HepG2 (cell line): ENCODE measurements at regions not wholly inside any gene's neighbourhood (a gene's known extent, or its start where the extent isn't known, plus 50 kb on each side); places are given as distances from the start of the nearest gene placed in this dataset.

Experiments used
- ATAC-seq: fragments of 200-7000 bp; cut with Tn5 transposase; 3 replicates; pipeline ENCODE4 v1.9.1; 2020; ENCODE audit warnings: mild to moderate bottlenecking, moderate library complexity
- BruUV-seq: library from RNA; stranded (reverse); fragments of 400-500 nt; replicated peaks from 2 replicates; lab custom pipeline; 2021; lab: Mats Ljungman, UMichigan
- CTCF ChIA-PET: fragments of 300-600 bp; formaldehyde crosslinking; extraction: SDS; loops from one replicate; lab custom pipeline; 2021; ENCODE audit warnings: low total read pairs, inconsistent platforms, low intra/inter-chr PET ratio; lab: Yijun Ruan, JAX
- POLR2A ChIA-PET: fragments of 350-600 bp; sonication (Branson Sonifier 250); formaldehyde crosslinking; loops from one replicate; lab custom pipeline; 2020; ENCODE audit warnings: antibody characterized with exemption, inconsistent platforms; lab: Yijun Ruan, JAX
- DNase-seq: peaks from one replicate; pipeline ENCODE4 v3.0.0-alpha.2; 2015; ENCODE audit warnings: low spot score
- FAIRE-seq: peaks from 3 replicates; lab custom pipeline; 2011; peaks lifted over from hg19 to GRCh38; lab: Jason Lieb, UNC
- H2AFZ ChIP-seq: one replicate; pipeline ENCODE4 v1.6.1; 2011; ENCODE audit warnings: low read length, inconsistent platforms
- H3K27ac ChIP-seq: fragments of 300-600 bp; 3 replicates; pipeline ENCODE4 v1.8.0; 2011; ENCODE audit warnings: mixed run types, mild to moderate bottlenecking, mixed read lengths, low read length, inconsistent platforms; ENCODE audit not compliant: insufficient read depth; ENCODE audit errors: extremely low read length
- H3K27me3 ChIP-seq, 2 experiments: fragments of 200-600 bp in 1 of 2; 2 replicates in 1 of 2; 3 replicates in 1 of 2; pipeline versions ENCODE4 v1.6.0 to v1.8.0; 2011; ENCODE audit warnings: low read length in 2 of 2, mild to moderate bottlenecking in 2 of 2, moderate library complexity in 2 of 2, inconsistent platforms in 1 of 2; ENCODE audit not compliant: insufficient read depth in 2 of 2, control insufficient read depth in 1 of 2
- H3K36me3 ChIP-seq, 2 experiments: fragments of 200-600 bp in 1 of 2; replicated peaks in 1 of 2; 2 replicates in 1 of 2; 3 replicates in 1 of 2; pipeline versions ENCODE4 v1.5.1 to v1.8.0; 2011; ENCODE audit warnings: low read length in 2 of 2, inconsistent platforms in 1 of 2; ENCODE audit not compliant: insufficient read depth in 2 of 2, control insufficient read depth in 1 of 2
- H3K4me1 ChIP-seq: 2 replicates; pipeline ENCODE4 v1.5.1; 2012; ENCODE audit warnings: low read length, inconsistent platforms; ENCODE audit not compliant: insufficient read depth
- H3K4me2 ChIP-seq: 2 replicates; pipeline ENCODE4 v1.6.0; 2011; ENCODE audit warnings: low read depth, low read length, inconsistent platforms
- H3K4me3 ChIP-seq, 3 experiments: fragments of 200-600 bp in 1 of 3; sonication (generic), shearing (Covaris generic) in 1 of 3; replicated peaks in 1 of 3; 2 replicates each; pipeline ENCODE4 v1.5.1; 2011 to 2016; ENCODE audit warnings: low read length in 3 of 3, inconsistent platforms in 2 of 3, low read depth in 2 of 3, mild to moderate bottlenecking in 2 of 3, control low read depth in 1 of 3, mixed read lengths in 1 of 3; ENCODE audit not compliant: insufficient read depth in 1 of 3
- H3K79me2 ChIP-seq: one replicate; pipeline ENCODE4 v1.6.1; 2011; ENCODE audit warnings: low read length, inconsistent platforms; ENCODE audit not compliant: insufficient read depth
- H3K9ac ChIP-seq: 2 replicates; pipeline ENCODE4 v1.6.0; 2011; ENCODE audit warnings: mild to moderate bottlenecking, low read depth, low read length, inconsistent platforms; ENCODE audit not compliant: insufficient read depth
- H3K9me3 ChIP-seq: 2 replicates; pipeline ENCODE4 v1.5.1; 2012; ENCODE audit warnings: mild to moderate bottlenecking, low read length
- H4K20me1 ChIP-seq: 2 replicates; pipeline ENCODE4 v1.6.0; 2011; ENCODE audit warnings: inconsistent platforms, mild to moderate bottlenecking, low read length, moderate library complexity; ENCODE audit not compliant: insufficient read depth
- CERS6 ChIP-seq: sonication (generic); formaldehyde crosslinking; IDR thresholded peaks from 2 replicates; pipeline ENCODE4 v1.5.0; 2020; ENCODE audit warnings: missing genetic modification reagents
- KDM3A ChIP-seq: IDR thresholded peaks from 2 replicates; pipeline ENCODE4 v1.6.1; 2018; ENCODE audit warnings: low read depth, missing compliant biosample characterization
- MTA1 ChIP-seq: sonication (generic); formaldehyde crosslinking; IDR thresholded peaks from 2 replicates; pipeline ENCODE4 v1.4.0; 2020; ENCODE audit warnings: missing genetic modification reagents, mild to moderate bottlenecking, borderline replicate concordance
- MXD4 ChIP-seq: IDR thresholded peaks from 2 replicates; pipeline ENCODE4 v1.6.1; 2016; ENCODE audit warnings: mild to moderate bottlenecking, missing biosample characterization, missing genetic modification reagents
- NFE2 ChIP-seq: sonication (generic); formaldehyde crosslinking; IDR thresholded peaks from 2 replicates; pipeline ENCODE4 v1.4.0; 2020; ENCODE audit warnings: missing genetic modification reagents
- NKX3-1 ChIP-seq: sonication (generic); formaldehyde crosslinking; IDR thresholded peaks from 2 replicates; pipeline ENCODE4 v1.5.0; 2020; ENCODE audit warnings: missing genetic modification reagents
- REXO4 ChIP-seq: sonication (generic); formaldehyde crosslinking; IDR thresholded peaks from 2 replicates; pipeline ENCODE4 v1.8.0; 2022; ENCODE audit warnings: missing genetic modification reagents, mild to moderate bottlenecking, borderline replicate concordance
- STAT6 ChIP-seq: sonication (generic); formaldehyde crosslinking; IDR thresholded peaks from 2 replicates; pipeline ENCODE4 v1.4.0; 2020; ENCODE audit warnings: missing genetic modification reagents, mild to moderate bottlenecking, borderline replicate concordance
- TBP ChIP-seq: sonication (generic); formaldehyde crosslinking; IDR thresholded peaks from 2 replicates; pipeline ENCODE4 v1.5.0; 2020; ENCODE audit warnings: missing genetic modification reagents
- ZNF34 ChIP-seq: sonication (generic); formaldehyde crosslinking; IDR thresholded peaks from 2 replicates; pipeline ENCODE4 v1.4.0; 2020; ENCODE audit warnings: mild to moderate bottlenecking, missing genetic modification reagents, borderline replicate concordance
- ZNF354B ChIP-seq: sonication (generic); formaldehyde crosslinking; IDR thresholded peaks from 2 replicates; pipeline ENCODE4 v1.8.0; 2022; ENCODE audit warnings: mild to moderate bottlenecking, missing genetic modification reagents
- ZNF546 ChIP-seq: sonication (generic); formaldehyde crosslinking; conservative IDR thresholded peaks from 2 replicates; pipeline ENCODE4 v1.8.1; 2023; ENCODE audit warnings: mild to moderate bottlenecking, missing genetic modification reagents
- ZSCAN9 ChIP-seq: IDR thresholded peaks from 2 replicates; pipeline ENCODE4 v1.6.1; 2016; ENCODE audit warnings: borderline replicate concordance
- WGBS: methylation state at CpG from one replicate; pipeline ENCODE4 v1.1.6; 2017; ENCODE audit warnings: low lambda C conversion rate; 5-methylcytosine and 5-hydroxymethylcytosine counted together
- in situ Hi-C: cut with HindIII; loops from 2 replicates; pipeline ENCODE4 v1.10.0; 2017; ENCODE audit warnings: low pct_unique_long_range_greater_than_20kb; ENCODE audit not compliant: extremely low pct_ligation_motif_present
- intact Hi-C: fragments of 100-400 bp; cut with micrococcal nuclease; formaldehyde crosslinking; loops from one replicate; pipeline ENCODE4 v1.10.0; 2022; ENCODE audit not compliant: unreplicated experiment
- TF ChIP-seq, protein P1 (sequence below): sonication (generic); formaldehyde crosslinking; IDR thresholded peaks from 2 replicates; pipeline ENCODE4 v1.8.0; 2022; ENCODE audit warnings: mild to moderate bottlenecking, missing genetic modification reagents, borderline replicate concordance
- TF ChIP-seq, protein P2 (sequence below): sonication (generic); formaldehyde crosslinking; IDR thresholded peaks from 2 replicates; pipeline ENCODE4 v1.4.0; 2020; ENCODE audit warnings: missing genetic modification reagents; ENCODE audit errors: not compliant biosample characterization
- TF ChIP-seq, protein P3 (sequence below): fragments of 450-650 bp; IDR thresholded peaks from 2 replicates; pipeline ENCODE4 v1.6.1; 2017; ENCODE audit warnings: mild to moderate bottlenecking

GRCh38 chr3:153619268-153619667 lies 457.2 kb downstream of the RAP2B start (continued):
- no peak for TF ChIP-seq STAT6

DNA sequence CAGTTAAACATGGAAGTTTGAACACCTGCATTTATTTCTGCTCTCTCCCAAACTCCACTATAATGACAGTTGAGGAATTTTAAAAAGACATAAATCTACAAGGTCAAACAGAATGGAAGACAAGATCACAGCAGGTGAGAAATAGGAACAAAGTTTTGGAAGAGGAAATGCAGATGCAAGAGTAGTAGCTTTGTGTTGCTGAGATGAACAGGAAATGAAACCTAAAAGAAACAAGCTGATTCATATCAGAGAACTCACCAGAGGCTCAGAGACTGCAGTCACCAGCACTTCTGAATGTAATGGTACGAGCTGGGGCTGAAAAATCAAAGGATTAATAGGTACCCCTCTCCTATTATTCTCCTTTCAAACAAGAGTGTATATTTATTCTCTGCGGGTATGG lies 459.9 kb downstream of the RAP2B start:
- FAIRE-seq (no peak), DNase-seq (no peak), ATAC-seq (no peak)
- intact Hi-C loops (no loop called here), in situ Hi-C loops (no loop called here)
- H3K9me3 ChIP-seq = no peaks in the 10 kb centered on the region
- POLR2A ChIA-PET = no interaction called here
- no peaks in the 10 kb centered on the region for H3K36me3 ChIP-seq
- H3K79me2 ChIP-seq = no peaks in the 10 kb centered on the region
- no peak overlapping the region for H3K4me3 ChIP-seq
- H3K4me2 ChIP-seq = no peak overlapping the region
- no peak overlapping the region for H2AFZ ChIP-seq
- CTCF ChIA-PET = no interaction called here
- 4% methylated on average over 2 of the region's 2 CpGs for WGBS
- no peaks in the 10 kb centered on the region for H4K20me1 ChIP-seq
- no peak overlapping the region for H3K9ac ChIP-seq
- BruUV-seq = no TSS peak
- no peak overlapping the region for H3K27ac ChIP-seq
- H3K27me3 ChIP-seq = no peaks in the 10 kb centered on the region
- H3K4me1 ChIP-seq = no peaks in the 10 kb centered on the region
- TF ChIP-seq MTA1 (CRISPR knock-in tag) = no peak
- TF ChIP-seq NKX3-1 = no peak
- TF ChIP-seq, protein P1, sequence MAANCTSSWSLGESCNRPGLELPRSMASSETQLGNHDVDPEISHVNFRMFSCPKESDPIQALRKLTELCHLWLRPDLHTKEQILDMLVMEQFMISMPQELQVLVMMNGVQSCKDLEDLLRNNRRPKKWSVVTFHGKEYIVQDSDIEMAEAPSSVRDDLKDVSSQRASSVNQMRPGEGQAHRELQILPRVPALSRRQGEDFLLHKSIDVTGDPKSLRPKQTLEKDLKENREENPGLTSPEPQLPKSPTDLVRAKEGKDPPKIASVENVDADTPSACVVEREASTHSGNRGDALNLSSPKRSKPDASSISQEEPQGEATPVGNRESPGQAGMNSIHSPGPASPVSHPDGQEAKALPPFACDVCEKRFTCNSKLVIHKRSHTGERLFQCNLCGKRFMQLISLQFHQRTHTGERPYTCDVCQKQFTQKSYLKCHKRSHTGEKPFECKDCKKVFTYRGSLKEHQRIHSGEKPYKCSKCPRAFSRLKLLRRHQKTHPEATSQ (CRISPR knock-in tag) = no peak
- TF ChIP-seq KDM3A (CRISPR knock-in tag) = no peak
- no peak for TF ChIP-seq REXO4 (CRISPR knock-in tag)
- no peak for TF ChIP-seq NFE2 (CRISPR knock-in tag)
- no peak for TF ChIP-seq CERS6
- no peak for TF ChIP-seq ZNF34 (CRISPR knock-in tag)
- TF ChIP-seq, protein P2, sequence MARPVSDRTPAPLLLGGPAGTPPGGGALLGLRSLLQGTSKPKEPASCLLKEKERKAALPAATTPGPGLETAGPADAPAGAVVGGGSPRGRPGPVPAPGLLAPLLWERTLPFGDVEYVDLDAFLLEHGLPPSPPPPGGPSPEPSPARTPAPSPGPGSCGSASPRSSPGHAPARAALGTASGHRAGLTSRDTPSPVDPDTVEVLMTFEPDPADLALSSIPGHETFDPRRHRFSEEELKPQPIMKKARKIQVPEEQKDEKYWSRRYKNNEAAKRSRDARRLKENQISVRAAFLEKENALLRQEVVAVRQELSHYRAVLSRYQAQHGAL = no peak
- no peak for TF ChIP-seq TBP (CRISPR knock-in tag)
- no peak for TF ChIP-seq ZNF546 (CRISPR knock-in tag)
- TF ChIP-seq, protein P3, sequence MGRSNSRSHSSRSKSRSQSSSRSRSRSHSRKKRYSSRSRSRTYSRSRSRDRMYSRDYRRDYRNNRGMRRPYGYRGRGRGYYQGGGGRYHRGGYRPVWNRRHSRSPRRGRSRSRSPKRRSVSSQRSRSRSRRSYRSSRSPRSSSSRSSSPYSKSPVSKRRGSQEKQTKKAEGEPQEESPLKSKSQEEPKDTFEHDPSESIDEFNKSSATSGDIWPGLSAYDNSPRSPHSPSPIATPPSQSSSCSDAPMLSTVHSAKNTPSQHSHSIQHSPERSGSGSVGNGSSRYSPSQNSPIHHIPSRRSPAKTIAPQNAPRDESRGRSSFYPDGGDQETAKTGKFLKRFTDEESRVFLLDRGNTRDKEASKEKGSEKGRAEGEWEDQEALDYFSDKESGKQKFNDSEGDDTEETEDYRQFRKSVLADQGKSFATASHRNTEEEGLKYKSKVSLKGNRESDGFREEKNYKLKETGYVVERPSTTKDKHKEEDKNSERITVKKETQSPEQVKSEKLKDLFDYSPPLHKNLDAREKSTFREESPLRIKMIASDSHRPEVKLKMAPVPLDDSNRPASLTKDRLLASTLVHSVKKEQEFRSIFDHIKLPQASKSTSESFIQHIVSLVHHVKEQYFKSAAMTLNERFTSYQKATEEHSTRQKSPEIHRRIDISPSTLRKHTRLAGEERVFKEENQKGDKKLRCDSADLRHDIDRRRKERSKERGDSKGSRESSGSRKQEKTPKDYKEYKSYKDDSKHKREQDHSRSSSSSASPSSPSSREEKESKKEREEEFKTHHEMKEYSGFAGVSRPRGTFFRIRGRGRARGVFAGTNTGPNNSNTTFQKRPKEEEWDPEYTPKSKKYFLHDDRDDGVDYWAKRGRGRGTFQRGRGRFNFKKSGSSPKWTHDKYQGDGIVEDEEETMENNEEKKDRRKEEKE = no peak
- TF ChIP-seq ZNF354B (CRISPR knock-in tag) = no peak
- no peak for TF ChIP-seq ZSCAN9 (CRISPR knock-in tag)
- no peak for TF ChIP-seq MXD4 (CRISPR knock-in tag)
